ENCODE measurements at regions not wholly inside any gene's neighbourhood (a gene's known extent, or its start where the extent isn't known, plus 50 kb on each side); places are given as distances from the start of the nearest gene placed in this dataset.

DNA sequence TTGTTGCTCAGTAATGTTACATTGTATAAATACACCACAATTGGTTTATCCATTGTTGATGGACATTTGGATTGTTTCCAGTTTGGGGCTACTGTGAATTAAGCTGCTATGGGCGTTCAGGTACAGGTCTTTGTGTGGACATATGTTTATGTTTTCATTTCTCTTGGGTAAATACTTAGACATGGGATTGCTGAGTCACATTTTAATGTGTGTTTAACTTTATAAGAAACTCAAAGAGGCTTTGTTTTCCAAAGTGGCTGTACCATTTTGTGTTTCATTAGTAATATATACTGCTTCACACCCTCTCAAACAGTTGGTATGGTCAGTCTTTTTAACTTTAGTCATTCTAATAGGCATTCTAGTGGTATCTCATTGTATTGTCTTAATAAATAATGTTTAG lies 225.0 kb downstream of the SPTSSA start:
- no peak for TF ChIP-seq POLR2A (IDR thresholded peaks at IDR 0.05; ENCODE audit: low read length)
- no peak for TF ChIP-seq GATA1 (IDR thresholded peaks at IDR 0.05; ENCODE audit: low read depth, low read length)
